K562 (cell line): ENCODE measurements at regions not wholly inside any gene's neighbourhood (a gene's known extent, or its start where the extent isn't known, plus 50 kb on each side); places are given as distances from the start of the nearest gene placed in this dataset.

ENCODE experiments used
- ATAC-seq: fragments of 200-7000 bp; cut with Tn5 transposase; 3 replicates; pipeline ENCODE4 v1.9.1; 2020; ENCODE audit warnings: moderate library complexity
- BruUV-seq: library from RNA; stranded (reverse); fragments of 400-500 nt; replicated peaks from 2 replicates; lab custom pipeline; 2021; lab: Mats Ljungman, UMichigan
- CTCF ChIA-PET: fragments of 300-600 bp; formaldehyde crosslinking; extraction: SDS; loops from one replicate; lab custom pipeline; 2021; ENCODE audit warnings: low intra/inter-chr PET ratio; lab: Yijun Ruan, JAX
- POLR2A ChIA-PET: fragments of 300-600, 350-650 bp; sonication (Branson Sonifier 250); formaldehyde crosslinking; extraction: SDS; loops from one replicate; lab custom pipeline; 2021; ENCODE audit warnings: antibody characterized with exemption, inconsistent platforms; lab: Yijun Ruan, JAX
- DNase-seq, 4 experiments: peaks; one replicate each; pipeline versions ENCODE4 v3.0.0 to v3.0.0-alpha.2; 2011 to 2018; ENCODE audit warnings: low spot score in 3 of 4, mixed read lengths in 3 of 4; ENCODE audit errors: extremely low read depth in 1 of 4
- FAIRE-seq: peaks from 2 replicates; lab custom pipeline; 2011; peaks lifted over from hg19 to GRCh38; lab: Jason Lieb, UNC
- H2AFZ ChIP-seq: 2 replicates; pipeline ENCODE4 v1.6.0; 2011; ENCODE audit warnings: low read depth, low read length, control low read depth, inconsistent platforms
- H3K27ac ChIP-seq: fragments of 200-600 bp; 3 replicates; pipeline ENCODE4 v1.8.0; 2011; ENCODE audit warnings: low read depth, mild to moderate bottlenecking, control low read depth, inconsistent platforms, low read length, moderate library complexity, mixed read lengths; ENCODE audit errors: extremely low read depth
- H3K27me3 ChIP-seq, 2 experiments: fragments of 300-600 bp in 1 of 2; 2 replicates in 1 of 2; 3 replicates in 1 of 2; pipeline versions ENCODE4 v1.6.0 to v1.8.0; 2011; ENCODE audit warnings: inconsistent platforms in 2 of 2, low read length in 2 of 2, mild to moderate bottlenecking in 1 of 2, mixed read lengths in 1 of 2, moderate library complexity in 1 of 2; ENCODE audit not compliant: control insufficient read depth in 2 of 2, insufficient read depth in 2 of 2
- H3K36me3 ChIP-seq: fragments of 300-600 bp; 3 replicates; pipeline ENCODE4 v1.8.0; 2011; ENCODE audit warnings: mild to moderate bottlenecking, low read length, inconsistent platforms; ENCODE audit not compliant: control insufficient read depth, insufficient read depth
- H3K4me1 ChIP-seq, 2 experiments: fragments of 200-600 bp in 1 of 2; replicated peaks in 1 of 2; 2 replicates in 1 of 2; 3 replicates in 1 of 2; pipeline versions ENCODE4 v1.5.1 to v1.8.0; 2011; ENCODE audit warnings: inconsistent platforms in 2 of 2, low read length in 2 of 2, mild to moderate bottlenecking in 1 of 2, mixed read lengths in 1 of 2, moderate library complexity in 1 of 2; ENCODE audit not compliant: control insufficient read depth in 2 of 2, insufficient read depth in 2 of 2
- H3K4me2 ChIP-seq: 2 replicates; pipeline ENCODE4 v1.6.1; 2011; ENCODE audit warnings: low read length, control low read depth, inconsistent platforms, mixed read lengths; ENCODE audit not compliant: insufficient read depth
- H3K4me3 ChIP-seq: fragments of 200-600 bp; sonication (generic), shearing (Covaris generic); 2 replicates; pipeline ENCODE4 v1.5.1; 2016; ENCODE audit warnings: control low read depth, inconsistent platforms
- H3K79me2 ChIP-seq: fragments of 200-600 bp; 3 replicates; pipeline ENCODE4 v1.8.0; 2011; ENCODE audit warnings: low read length, inconsistent platforms; ENCODE audit not compliant: control insufficient read depth, insufficient read depth
- H3K9ac ChIP-seq, 2 experiments: 2 replicates each; pipeline versions ENCODE4 v1.6.0 to v1.6.1; 2011; ENCODE audit warnings: low read depth in 2 of 2, low read length in 2 of 2, control low read depth in 1 of 2, inconsistent platforms in 1 of 2, mild to moderate bottlenecking in 1 of 2, mixed read lengths in 1 of 2; ENCODE audit not compliant: insufficient read depth in 1 of 2
- H3K9me1 ChIP-seq: one replicate; pipeline ENCODE4 v1.6.0; 2011; ENCODE audit warnings: inconsistent platforms, mild to moderate bottlenecking, low read length, moderate library complexity; ENCODE audit not compliant: control insufficient read depth, insufficient read depth
- H3K9me3 ChIP-seq: replicated peaks from 2 replicates; pipeline ENCODE4 v1.5.1; 2011; ENCODE audit warnings: low read depth, low read length, inconsistent platforms; ENCODE audit not compliant: control insufficient read depth, insufficient read depth
- H4K20me1 ChIP-seq: replicated peaks from 2 replicates; pipeline ENCODE4 v1.6.1; 2011; ENCODE audit warnings: low read length, inconsistent platforms, mixed read lengths; ENCODE audit not compliant: control insufficient read depth, insufficient read depth
- KDM5B ChIP-seq: fragments of 200-600 bp; sonication (generic); IDR thresholded peaks from 2 replicates; pipeline ENCODE4 v1.6.1; 2012; ENCODE audit warnings: low read depth, mild to moderate bottlenecking, moderate library complexity, low read length, control low read depth, inconsistent platforms; ENCODE audit not compliant: insufficient replicate concordance
- POLR2AphosphoS5 ChIP-seq: IDR thresholded peaks from 2 replicates; pipeline ENCODE4 v1.6.1; 2011; ENCODE audit warnings: mild to moderate bottlenecking, low read depth, low read length, moderate library complexity; ENCODE audit not compliant: control insufficient read depth, insufficient read depth
- POLR2B ChIP-seq: fragments of 450-650 bp; IDR thresholded peaks from 2 replicates; pipeline ENCODE4 v1.6.1; 2018; ENCODE audit warnings: low read depth; ENCODE audit not compliant: partially characterized antibody
- PTBP1 ChIP-seq: fragments of 200-400 bp; formaldehyde crosslinking; IDR thresholded peaks from 2 replicates; pipeline ENCODE4 v1.6.1; 2017; ENCODE audit warnings: low read depth, low read length
- RBM15 ChIP-seq: fragments of 200-400 bp; formaldehyde crosslinking; IDR thresholded peaks from 2 replicates; pipeline ENCODE4 v1.6.1; 2018; ENCODE audit warnings: mild to moderate bottlenecking, low read length, moderate library complexity; ENCODE audit not compliant: insufficient read depth
- TAF7 ChIP-seq: fragments of 450-650 bp; IDR thresholded peaks from 2 replicates; pipeline ENCODE4 v1.6.1; 2016; ENCODE audit warnings: missing genetic modification characterization, missing compliant biosample characterization
- THAP12 ChIP-seq: fragments of 250-450 bp; sonication (Bioruptor Pico); IDR thresholded peaks from 2 replicates; pipeline ENCODE4 v1.9.0; 2021; ENCODE audit warnings: mild to moderate bottlenecking, inconsistent platforms
- ZNF121 ChIP-seq: sonication (generic); formaldehyde crosslinking; conservative IDR thresholded peaks from 2 replicates; pipeline ENCODE4 v1.8.0; 2022; ENCODE audit warnings: missing genetic modification reagents
- ZNF274 ChIP-seq: IDR thresholded peaks from 2 replicates; pipeline ENCODE4 v1.6.1; 2011; ENCODE audit warnings: low read depth, mild to moderate bottlenecking, low read length, moderate library complexity, borderline replicate concordance
- ZNF707 ChIP-seq: fragments of 250-450 bp; sonication (Bioruptor Pico); conservative IDR thresholded peaks from 2 replicates; pipeline ENCODE4 v1.8.0; 2022; ENCODE audit warnings: inconsistent platforms, mild to moderate bottlenecking, moderate library complexity
- WGBS: fragments of 100-300 bp; shearing (Covaris generic); methylation state at CpG from one replicate; pipeline ENCODE4 v1.1.6; 2016; ENCODE audit warnings: low coverage, mixed read lengths; ENCODE audit not compliant: insufficient coverage; ENCODE audit errors: missing lambda C conversion rate; 5-methylcytosine and 5-hydroxymethylcytosine counted together
- in situ Hi-C: fragments of 300-500 bp; cut with MboI; formaldehyde crosslinking; loops from 4 replicates; pipeline ENCODE4 v1.15.0; 2018; ENCODE audit warnings: inconsistent platforms, mixed read lengths
- intact Hi-C: fragments of 100-400 bp; cut with micrococcal nuclease; formaldehyde crosslinking; loops from 2 replicates; pipeline ENCODE4 v1.14.2; 2022
- TF ChIP-seq, protein P1 (sequence below): fragments of 250-450 bp; sonication (Bioruptor Pico); IDR thresholded peaks from 2 replicates; pipeline ENCODE4 v1.4.0; 2020; ENCODE audit warnings: borderline replicate concordance
- TF ChIP-seq, protein P2 (sequence below): sonication (generic); formaldehyde crosslinking; IDR thresholded peaks from 2 replicates; pipeline ENCODE4 v1.4.0; 2020; ENCODE audit warnings: mild to moderate bottlenecking, missing genetic modification reagents

GRCh38 chr3:146843476-146843875 is 238.3 kb upstream of the PLSCR5 start (continued):
- TF ChIP-seq, protein P1, sequence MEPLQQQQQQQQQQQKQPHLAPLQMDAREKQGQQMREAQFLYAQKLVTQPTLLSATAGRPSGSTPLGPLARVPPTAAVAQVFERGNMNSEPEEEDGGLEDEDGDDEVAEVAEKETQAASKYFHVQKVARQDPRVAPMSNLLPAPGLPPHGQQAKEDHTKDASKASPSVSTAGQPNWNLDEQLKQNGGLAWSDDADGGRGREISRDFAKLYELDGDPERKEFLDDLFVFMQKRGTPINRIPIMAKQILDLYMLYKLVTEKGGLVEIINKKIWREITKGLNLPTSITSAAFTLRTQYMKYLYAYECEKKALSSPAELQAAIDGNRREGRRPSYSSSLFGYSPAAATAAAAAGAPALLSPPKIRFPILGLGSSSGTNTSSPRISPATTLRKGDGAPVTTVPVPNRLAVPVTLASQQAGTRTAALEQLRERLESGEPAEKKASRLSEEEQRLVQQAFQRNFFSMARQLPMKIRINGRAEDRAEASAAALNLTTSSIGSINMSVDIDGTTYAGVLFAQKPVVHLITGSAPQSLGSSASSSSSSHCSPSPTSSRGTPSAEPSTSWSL (CRISPR knock-in tag), result no peak
- TF ChIP-seq ZNF121, result no peak
- no peak for TF ChIP-seq ZNF274
- TF ChIP-seq, protein P2, sequence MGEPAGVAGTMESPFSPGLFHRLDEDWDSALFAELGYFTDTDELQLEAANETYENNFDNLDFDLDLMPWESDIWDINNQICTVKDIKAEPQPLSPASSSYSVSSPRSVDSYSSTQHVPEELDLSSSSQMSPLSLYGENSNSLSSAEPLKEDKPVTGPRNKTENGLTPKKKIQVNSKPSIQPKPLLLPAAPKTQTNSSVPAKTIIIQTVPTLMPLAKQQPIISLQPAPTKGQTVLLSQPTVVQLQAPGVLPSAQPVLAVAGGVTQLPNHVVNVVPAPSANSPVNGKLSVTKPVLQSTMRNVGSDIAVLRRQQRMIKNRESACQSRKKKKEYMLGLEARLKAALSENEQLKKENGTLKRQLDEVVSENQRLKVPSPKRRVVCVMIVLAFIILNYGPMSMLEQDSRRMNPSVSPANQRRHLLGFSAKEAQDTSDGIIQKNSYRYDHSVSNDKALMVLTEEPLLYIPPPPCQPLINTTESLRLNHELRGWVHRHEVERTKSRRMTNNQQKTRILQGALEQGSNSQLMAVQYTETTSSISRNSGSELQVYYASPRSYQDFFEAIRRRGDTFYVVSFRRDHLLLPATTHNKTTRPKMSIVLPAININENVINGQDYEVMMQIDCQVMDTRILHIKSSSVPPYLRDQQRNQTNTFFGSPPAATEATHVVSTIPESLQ (CRISPR knock-in tag), result no peak
- no peak for TF ChIP-seq KDM5B

DNA sequence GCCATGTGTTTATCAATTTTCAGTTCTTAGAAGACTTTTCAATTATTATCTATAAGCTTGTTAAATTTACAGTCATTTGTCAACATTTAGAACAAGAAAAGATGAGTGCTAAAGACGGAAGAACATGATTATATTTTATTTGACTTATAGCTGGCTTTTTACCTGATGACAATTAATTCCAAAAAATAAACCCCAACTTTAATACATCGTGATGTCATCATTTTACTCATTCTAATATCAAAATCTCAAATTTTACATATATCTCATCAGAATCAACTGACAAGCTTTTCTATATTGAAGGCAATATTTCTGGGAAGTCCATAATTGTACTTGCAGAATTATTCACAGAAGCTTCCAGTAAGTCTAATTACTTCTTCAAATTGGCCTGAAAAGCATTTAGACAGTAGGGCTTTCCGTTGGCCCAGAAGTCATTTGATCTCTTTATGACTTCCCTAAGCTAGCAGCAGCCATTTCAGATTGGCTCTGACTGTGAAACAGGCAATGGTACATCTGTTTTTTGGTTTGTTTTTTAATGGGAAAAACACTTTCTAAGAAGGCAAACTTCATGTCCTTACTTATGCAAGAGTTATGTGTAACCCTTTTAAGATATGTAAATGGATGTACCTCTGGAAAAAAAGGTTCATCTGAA is 234.7 kb upstream of the PLSCR5 start:
- no peaks in the 10 kb centered on the region for H3K36me3 ChIP-seq
- in situ Hi-C loops, result no loop called here
- ChIA-PET POLR2A (no interaction called here), CTCF (no interaction called here)
- WGBS, result 0% methylated on average over 3 of the region's 3 CpGs
- no peak overlapping the region for H3K4me2 ChIP-seq
- H3K9ac ChIP-seq, result no peak overlapping the region
- no peak overlapping the region for H3K27ac ChIP-seq
- no peak for DNase-seq
- no peaks in the 10 kb centered on the region for H3K4me1 ChIP-seq
- H3K9me1 ChIP-seq, result no peaks in the 10 kb centered on the region
- no peak overlapping the region for H2AFZ ChIP-seq
- no TSS peak for BruUV-seq
- intact Hi-C loops, result no loop called here
- ATAC-seq, result no peak
- no peak for FAIRE-seq
- no peak overlapping the region for H3K4me3 ChIP-seq
- no peaks in the 10 kb centered on the region for H3K9me3 ChIP-seq
- no peaks in the 10 kb centered on the region for H3K79me2 ChIP-seq
- no peaks in the 10 kb centered on the region for H4K20me1 ChIP-seq
- H3K27me3 ChIP-seq, result no peaks in the 10 kb centered on the region
- TF ChIP-seq PTBP1 (no peak), RBM15 (no peak), ZNF707 (CRISPR knock-in tag) (no peak), THAP12 (CRISPR knock-in tag) (no peak), TAF7 (no peak), POLR2B (no peak), POLR2AphosphoS5 (no peak)
- TF ChIP-seq, protein P1 (CRISPR knock-in tag), result no peak
